GM23338 (cell line): ENCODE measurements at regions not wholly inside any gene's neighbourhood (a gene's known extent, or its start where the extent isn't known, plus 50 kb on each side); places are given as distances from the start of the nearest gene placed in this dataset.

Experiments used
- CREB1 ChIP-seq: fragments of 250-450 bp; sonication (Bioruptor Pico); IDR thresholded peaks from 2 replicates; pipeline ENCODE4 v1.5.0; 2020; ENCODE audit warnings: low read depth, mild to moderate bottlenecking, moderate library complexity
- CTCF ChIP-seq, 2 experiments: fragments of 200-600 bp in 1 of 2; sonication (generic) in 1 of 2; conservative IDR thresholded peaks; 2 replicates each; pipeline versions ENCODE4 v1.5.1 to v1.6.1; 2016 to 2017; ENCODE audit warnings: antibody characterized with exemption in 2 of 2, low read depth in 2 of 2, mild to moderate bottlenecking in 2 of 2, moderate library complexity in 1 of 2
- ETS1 ChIP-seq: IDR thresholded peaks from 2 replicates; pipeline ENCODE4 v1.6.1; 2016; ENCODE audit warnings: antibody characterized with exemption
- EZH2 ChIP-seq: fragments of 200-600 bp; sonication (generic); IDR thresholded peaks from one replicate; pipeline ENCODE4 v1.8.0; 2017; ENCODE audit warnings: antibody characterized with exemption, mild to moderate bottlenecking, low read depth; ENCODE audit not compliant: unreplicated experiment
- EZH2phosphoT487 ChIP-seq: fragments of 200-600 bp; sonication (generic); IDR thresholded peaks from one replicate; pipeline ENCODE4 v1.8.1; 2018; ENCODE audit warnings: antibody characterized with exemption; ENCODE audit not compliant: unreplicated experiment
- POLR2AphosphoS5 ChIP-seq: IDR thresholded peaks from 2 replicates; pipeline ENCODE4 v1.6.1; 2016; ENCODE audit warnings: antibody characterized with exemption, low read depth
- REST ChIP-seq: IDR thresholded peaks from one replicate; pipeline ENCODE4 v1.6.1; 2018; ENCODE audit warnings: antibody characterized with exemption; ENCODE audit not compliant: unreplicated experiment

GRCh38 chr4:141314627-141315026 lies 93.9 kb downstream of the ZNF330 start:
- TF ChIP-seq CTCF (conservative IDR thresholded peaks at IDR 0.05; ENCODE audit: low read depth in 2 of 2) (no peak), EZH2 (no peak), POLR2AphosphoS5 (no peak), EZH2phosphoT487 (no peak), REST (no peak), CREB1 (CRISPR knock-in tag) (no peak), ETS1 (no peak)
